K562 (cell line): ENCODE measurements at regions not wholly inside any gene's neighbourhood (a gene's known extent, or its start where the extent isn't known, plus 50 kb on each side); places are given as distances from the start of the nearest gene placed in this dataset.

Experiments
- ATAC-seq: fragments of 200-7000 bp; cut with Tn5 transposase; 3 replicates; pipeline ENCODE4 v1.9.1; 2020; ENCODE audit warnings: moderate library complexity
- BruUV-seq: library from RNA; stranded (reverse); fragments of 400-500 nt; replicated peaks from 2 replicates; lab custom pipeline; 2021; lab: Mats Ljungman, UMichigan
- CTCF ChIA-PET: fragments of 300-600 bp; formaldehyde crosslinking; extraction: SDS; loops from one replicate; lab custom pipeline; 2021; ENCODE audit warnings: low intra/inter-chr PET ratio; lab: Yijun Ruan, JAX
- POLR2A ChIA-PET: fragments of 300-600, 350-650 bp; sonication (Branson Sonifier 250); formaldehyde crosslinking; extraction: SDS; loops from one replicate; lab custom pipeline; 2021; ENCODE audit warnings: antibody characterized with exemption, inconsistent platforms; lab: Yijun Ruan, JAX
- DNase-seq, 4 experiments: peaks; one replicate each; pipeline versions ENCODE4 v3.0.0 to v3.0.0-alpha.2; 2011 to 2018; ENCODE audit warnings: low spot score in 3 of 4, mixed read lengths in 3 of 4; ENCODE audit errors: extremely low read depth in 1 of 4
- FAIRE-seq: peaks from 2 replicates; lab custom pipeline; 2011; peaks lifted over from hg19 to GRCh38; lab: Jason Lieb, UNC
- H2AFZ ChIP-seq: 2 replicates; pipeline ENCODE4 v1.6.0; 2011; ENCODE audit warnings: low read depth, low read length, control low read depth, inconsistent platforms
- H3K27ac ChIP-seq: fragments of 200-600 bp; 3 replicates; pipeline ENCODE4 v1.8.0; 2011; ENCODE audit warnings: low read depth, mild to moderate bottlenecking, control low read depth, inconsistent platforms, low read length, moderate library complexity, mixed read lengths; ENCODE audit errors: extremely low read depth
- H3K27me3 ChIP-seq, 2 experiments: fragments of 300-600 bp in 1 of 2; 2 replicates in 1 of 2; 3 replicates in 1 of 2; pipeline versions ENCODE4 v1.6.0 to v1.8.0; 2011; ENCODE audit warnings: inconsistent platforms in 2 of 2, low read length in 2 of 2, mild to moderate bottlenecking in 1 of 2, mixed read lengths in 1 of 2, moderate library complexity in 1 of 2; ENCODE audit not compliant: control insufficient read depth in 2 of 2, insufficient read depth in 2 of 2
- H3K36me3 ChIP-seq: fragments of 300-600 bp; 3 replicates; pipeline ENCODE4 v1.8.0; 2011; ENCODE audit warnings: mild to moderate bottlenecking, low read length, inconsistent platforms; ENCODE audit not compliant: control insufficient read depth, insufficient read depth
- H3K4me1 ChIP-seq, 2 experiments: fragments of 200-600 bp in 1 of 2; replicated peaks in 1 of 2; 2 replicates in 1 of 2; 3 replicates in 1 of 2; pipeline versions ENCODE4 v1.5.1 to v1.8.0; 2011; ENCODE audit warnings: inconsistent platforms in 2 of 2, low read length in 2 of 2, mild to moderate bottlenecking in 1 of 2, mixed read lengths in 1 of 2, moderate library complexity in 1 of 2; ENCODE audit not compliant: control insufficient read depth in 2 of 2, insufficient read depth in 2 of 2
- H3K4me2 ChIP-seq: 2 replicates; pipeline ENCODE4 v1.6.1; 2011; ENCODE audit warnings: low read length, control low read depth, inconsistent platforms, mixed read lengths; ENCODE audit not compliant: insufficient read depth
- H3K4me3 ChIP-seq: fragments of 200-600 bp; sonication (generic), shearing (Covaris generic); 2 replicates; pipeline ENCODE4 v1.5.1; 2016; ENCODE audit warnings: control low read depth, inconsistent platforms
- H3K79me2 ChIP-seq: fragments of 200-600 bp; 3 replicates; pipeline ENCODE4 v1.8.0; 2011; ENCODE audit warnings: low read length, inconsistent platforms; ENCODE audit not compliant: control insufficient read depth, insufficient read depth
- H3K9ac ChIP-seq, 2 experiments: 2 replicates each; pipeline versions ENCODE4 v1.6.0 to v1.6.1; 2011; ENCODE audit warnings: low read depth in 2 of 2, low read length in 2 of 2, control low read depth in 1 of 2, inconsistent platforms in 1 of 2, mild to moderate bottlenecking in 1 of 2, mixed read lengths in 1 of 2; ENCODE audit not compliant: insufficient read depth in 1 of 2
- H3K9me1 ChIP-seq: one replicate; pipeline ENCODE4 v1.6.0; 2011; ENCODE audit warnings: inconsistent platforms, mild to moderate bottlenecking, low read length, moderate library complexity; ENCODE audit not compliant: control insufficient read depth, insufficient read depth
- H3K9me3 ChIP-seq: replicated peaks from 2 replicates; pipeline ENCODE4 v1.5.1; 2011; ENCODE audit warnings: low read depth, low read length, inconsistent platforms; ENCODE audit not compliant: control insufficient read depth, insufficient read depth
- H4K20me1 ChIP-seq: replicated peaks from 2 replicates; pipeline ENCODE4 v1.6.1; 2011; ENCODE audit warnings: low read length, inconsistent platforms, mixed read lengths; ENCODE audit not compliant: control insufficient read depth, insufficient read depth
- ARID2 ChIP-seq: fragments of 450-650 bp; IDR thresholded peaks from 2 replicates; pipeline ENCODE4 v1.6.1; 2017; ENCODE audit warnings: antibody characterized with exemption, mild to moderate bottlenecking
- ATF1 ChIP-seq, 2 experiments: fragments of 450-650 bp in 1 of 2; IDR thresholded peaks; 2 replicates each; pipeline ENCODE4 v1.6.1; 2016; ENCODE audit warnings: missing compliant biosample characterization in 1 of 2, missing genetic modification characterization in 1 of 2
- BRF1 ChIP-seq: IDR thresholded peaks from 3 replicates; pipeline ENCODE4 v1.6.1; 2011; ENCODE audit warnings: borderline replicate concordance, mild to moderate bottlenecking; ENCODE audit not compliant: insufficient read length; ENCODE audit errors: extremely low read depth
- CBFA2T3 ChIP-seq: fragments of 450-650 bp; IDR thresholded peaks from 2 replicates; pipeline ENCODE4 v1.6.1; 2017
- FUS ChIP-seq: fragments of 200-400 bp; formaldehyde crosslinking; optimal IDR thresholded peaks from 2 replicates; pipeline ENCODE3; 2017; ENCODE audit warnings: low read depth, low read length
- MCM2 ChIP-seq: fragments of 450-650 bp; IDR thresholded peaks from 2 replicates; pipeline ENCODE4 v1.6.1; 2017; ENCODE audit warnings: low read depth, mild to moderate bottlenecking
- NBN ChIP-seq: fragments of 450-650 bp; IDR thresholded peaks from 2 replicates; pipeline ENCODE4 v1.6.1; 2016; ENCODE audit warnings: low read depth, mild to moderate bottlenecking
- PHF8 ChIP-seq: fragments of 200-600 bp; sonication (generic); IDR thresholded peaks from 2 replicates; pipeline ENCODE4 v1.6.1; 2012; ENCODE audit warnings: mixed run types, mild to moderate bottlenecking, inconsistent platforms, low read length, moderate library complexity, borderline replicate concordance
- POLR2B ChIP-seq: fragments of 450-650 bp; IDR thresholded peaks from 2 replicates; pipeline ENCODE4 v1.6.1; 2018; ENCODE audit warnings: low read depth; ENCODE audit not compliant: partially characterized antibody
- POLR3A ChIP-seq: IDR thresholded peaks from 2 replicates; pipeline ENCODE4 v1.6.1; 2011; ENCODE audit warnings: borderline replicate concordance, mild to moderate bottlenecking, moderate library complexity; ENCODE audit not compliant: insufficient read length, insufficient read depth; ENCODE audit errors: extremely low read depth
- SMARCB1 ChIP-seq: IDR thresholded peaks from 2 replicates; pipeline ENCODE4 v1.6.1; 2011; ENCODE audit warnings: improper control_type of control experiment, low read depth; ENCODE audit not compliant: insufficient read length
- SRSF3 ChIP-seq: fragments of 200-400 bp; formaldehyde crosslinking; IDR thresholded peaks from 2 replicates; pipeline ENCODE4 v1.6.1; 2016; ENCODE audit warnings: mild to moderate bottlenecking, low read length, moderate library complexity; ENCODE audit not compliant: insufficient read depth
- ZBTB1 ChIP-seq: sonication (generic); formaldehyde crosslinking; IDR thresholded peaks from 2 replicates; pipeline ENCODE4 v1.8.1; 2023; ENCODE audit warnings: missing genetic modification reagents, low read depth, mild to moderate bottlenecking, borderline replicate concordance
- ZNF121 ChIP-seq: sonication (generic); formaldehyde crosslinking; conservative IDR thresholded peaks from 2 replicates; pipeline ENCODE4 v1.8.0; 2022; ENCODE audit warnings: missing genetic modification reagents
- ZNF133 ChIP-seq: fragments of 250-450 bp; sonication (Bioruptor Pico); IDR thresholded peaks from 2 replicates; pipeline ENCODE4 v1.4.0; 2020; ENCODE audit warnings: mild to moderate bottlenecking
- in situ Hi-C: fragments of 300-500 bp; cut with MboI; formaldehyde crosslinking; loops from 4 replicates; pipeline ENCODE4 v1.15.0; 2018; ENCODE audit warnings: inconsistent platforms, mixed read lengths
- intact Hi-C: fragments of 100-400 bp; cut with micrococcal nuclease; formaldehyde crosslinking; loops from 2 replicates; pipeline ENCODE4 v1.14.2; 2022
- TF ChIP-seq, protein P1 (sequence below): fragments of 450-650 bp; formaldehyde crosslinking; IDR thresholded peaks from 2 replicates; pipeline ENCODE4 v1.4.0; 2020; ENCODE audit warnings: mild to moderate bottlenecking, moderate library complexity
- TF ChIP-seq, protein P2 (sequence below): fragments of 450-650 bp; IDR thresholded peaks from one replicate; pipeline ENCODE4 v1.6.1; 2018; ENCODE audit warnings: mild to moderate bottlenecking, moderate library complexity; ENCODE audit not compliant: partially characterized antibody
- TF ChIP-seq, protein P3 (sequence below): IDR thresholded peaks from 2 replicates; pipeline ENCODE4 v1.6.1; 2011; ENCODE audit warnings: borderline replicate concordance, low read depth, mild to moderate bottlenecking, moderate library complexity, low read length; ENCODE audit not compliant: insufficient read depth, poor library complexity, severe bottlenecking

DNA sequence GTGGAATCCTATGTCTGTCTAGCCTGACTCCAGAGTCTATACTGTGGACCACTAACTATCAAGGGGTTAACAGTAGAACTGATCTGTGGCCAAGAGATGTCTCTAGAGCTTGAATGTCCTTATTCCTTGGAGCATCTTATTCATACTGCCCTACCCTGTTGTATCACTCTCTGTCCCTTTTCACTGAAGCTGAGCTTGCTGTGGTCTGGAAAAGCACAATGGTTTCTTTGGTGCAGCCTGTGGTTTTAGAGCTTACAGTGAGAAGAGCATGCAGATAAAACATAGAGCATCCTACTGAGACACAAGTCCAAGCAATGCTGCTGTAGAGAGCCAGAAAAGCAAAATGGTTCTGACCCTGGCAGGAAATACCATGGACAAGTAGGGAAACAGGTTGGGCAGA lies 367.0 kb upstream of the ATP2B1 start:
- DNase-seq (no peak), ATAC-seq (no peak), FAIRE-seq (no peak)
- Histone ChIP-seq H3K27me3 (no peaks in the 10 kb centered on the region), H3K4me1 (no peaks in the 10 kb centered on the region), H3K4me3 (no peak overlapping the region), H3K4me2 (no peak overlapping the region), H3K79me2 (no peaks in the 10 kb centered on the region), H3K9ac (no peak overlapping the region), H3K27ac (no peak overlapping the region), H3K9me3 (no peaks in the 10 kb centered on the region), H3K9me1 (no peaks in the 10 kb centered on the region), H2AFZ (no peak overlapping the region), H4K20me1 (no peaks in the 10 kb centered on the region), H3K36me3 (no peaks in the 10 kb centered on the region)
- intact Hi-C loops, result no loop called here
- ChIA-PET CTCF (no interaction called here), POLR2A (no interaction called here)
- in situ Hi-C loops, result no loop called here
- BruUV-seq, result no TSS peak
- TF ChIP-seq CBFA2T3 (no peak), SRSF3 (no peak), BRF1 (no peak), ZNF133 (CRISPR knock-in tag) (no peak), ZNF121 (CRISPR knock-in tag) (no peak), ZBTB1 (CRISPR knock-in tag) (no peak), POLR3A (no peak), MCM2 (no peak), POLR2B (no peak), ATF1 (CRISPR knock-in tag; IDR thresholded peaks at IDR 0.05) (no peak), ATF1 (tag; IDR thresholded peaks at IDR 0.05) (no peak), NBN (no peak), ARID2 (no peak), PHF8 (no peak), SMARCB1 (no peak), FUS (no peak)
- TF ChIP-seq, protein P1, sequence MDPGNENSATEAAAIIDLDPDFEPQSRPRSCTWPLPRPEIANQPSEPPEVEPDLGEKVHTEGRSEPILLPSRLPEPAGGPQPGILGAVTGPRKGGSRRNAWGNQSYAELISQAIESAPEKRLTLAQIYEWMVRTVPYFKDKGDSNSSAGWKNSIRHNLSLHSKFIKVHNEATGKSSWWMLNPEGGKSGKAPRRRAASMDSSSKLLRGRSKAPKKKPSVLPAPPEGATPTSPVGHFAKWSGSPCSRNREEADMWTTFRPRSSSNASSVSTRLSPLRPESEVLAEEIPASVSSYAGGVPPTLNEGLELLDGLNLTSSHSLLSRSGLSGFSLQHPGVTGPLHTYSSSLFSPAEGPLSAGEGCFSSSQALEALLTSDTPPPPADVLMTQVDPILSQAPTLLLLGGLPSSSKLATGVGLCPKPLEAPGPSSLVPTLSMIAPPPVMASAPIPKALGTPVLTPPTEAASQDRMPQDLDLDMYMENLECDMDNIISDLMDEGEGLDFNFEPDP (CRISPR knock-in tag), result no peak
- TF ChIP-seq, protein P2, sequence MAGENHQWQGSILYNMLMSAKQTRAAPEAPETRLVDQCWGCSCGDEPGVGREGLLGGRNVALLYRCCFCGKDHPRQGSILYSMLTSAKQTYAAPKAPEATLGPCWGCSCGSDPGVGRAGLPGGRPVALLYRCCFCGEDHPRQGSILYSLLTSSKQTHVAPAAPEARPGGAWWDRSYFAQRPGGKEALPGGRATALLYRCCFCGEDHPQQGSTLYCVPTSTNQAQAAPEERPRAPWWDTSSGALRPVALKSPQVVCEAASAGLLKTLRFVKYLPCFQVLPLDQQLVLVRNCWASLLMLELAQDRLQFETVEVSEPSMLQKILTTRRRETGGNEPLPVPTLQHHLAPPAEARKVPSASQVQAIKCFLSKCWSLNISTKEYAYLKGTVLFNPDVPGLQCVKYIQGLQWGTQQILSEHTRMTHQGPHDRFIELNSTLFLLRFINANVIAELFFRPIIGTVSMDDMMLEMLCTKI, result no peak
- TF ChIP-seq, protein P3, sequence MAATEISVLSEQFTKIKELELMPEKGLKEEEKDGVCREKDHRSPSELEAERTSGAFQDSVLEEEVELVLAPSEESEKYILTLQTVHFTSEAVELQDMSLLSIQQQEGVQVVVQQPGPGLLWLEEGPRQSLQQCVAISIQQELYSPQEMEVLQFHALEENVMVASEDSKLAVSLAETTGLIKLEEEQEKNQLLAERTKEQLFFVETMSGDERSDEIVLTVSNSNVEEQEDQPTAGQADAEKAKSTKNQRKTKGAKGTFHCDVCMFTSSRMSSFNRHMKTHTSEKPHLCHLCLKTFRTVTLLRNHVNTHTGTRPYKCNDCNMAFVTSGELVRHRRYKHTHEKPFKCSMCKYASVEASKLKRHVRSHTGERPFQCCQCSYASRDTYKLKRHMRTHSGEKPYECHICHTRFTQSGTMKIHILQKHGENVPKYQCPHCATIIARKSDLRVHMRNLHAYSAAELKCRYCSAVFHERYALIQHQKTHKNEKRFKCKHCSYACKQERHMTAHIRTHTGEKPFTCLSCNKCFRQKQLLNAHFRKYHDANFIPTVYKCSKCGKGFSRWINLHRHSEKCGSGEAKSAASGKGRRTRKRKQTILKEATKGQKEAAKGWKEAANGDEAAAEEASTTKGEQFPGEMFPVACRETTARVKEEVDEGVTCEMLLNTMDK, result no peak
